Right atrium auricular region (tissue), 2 donors: ENCODE measurements at regions not wholly inside any gene's neighbourhood (a gene's known extent, or its start where the extent isn't known, plus 50 kb on each side); places are given as distances from the start of the nearest gene placed in this dataset.
A peak's percentile ranks its signal among the peaks of the same experiment; 100 is the strongest.

ENCODE experiments used
- DNase-seq: peaks from one replicate; pipeline ENCODE4 v3.0.0-alpha.2; 2019; ENCODE audit warnings: low spot score
- H3K27ac ChIP-seq, 2 donors: fragments of 200-600 bp; sonication (generic); 1 replicate in 1 of 2; 2 replicates in 1 of 2; pipeline ENCODE4 v1.5.1; 2016 to 2019
- H3K27me3 ChIP-seq, 2 donors: fragments of 200-600 bp; sonication (generic); one replicate each; pipeline versions ENCODE4 v1.5.1 to v1.6.0; 2017 to 2019
- H3K36me3 ChIP-seq: fragments of 200-600 bp; sonication (generic); one replicate; pipeline ENCODE4 v1.5.1; 2016
- H3K4me1 ChIP-seq, 2 donors: fragments of 200-600 bp; sonication (generic); one replicate each; pipeline versions ENCODE4 v1.5.1 to v1.6.0; 2017 to 2019
- H3K4me3 ChIP-seq, 2 donors: fragments of 200-600 bp; sonication (generic); 1 replicate in 1 of 2; 2 replicates in 1 of 2; pipeline ENCODE4 v1.5.1; 2017 to 2019; ENCODE audit warnings: mild to moderate bottlenecking in 1 of 2, moderate library complexity in 1 of 2
- H3K9me3 ChIP-seq, 2 donors: fragments of 200-600 bp; sonication (generic); one replicate each; pipeline ENCODE4 v1.5.1; 2019
- CTCF ChIP-seq, 2 donors: fragments of 200-600 bp; sonication (generic); IDR thresholded peaks; one replicate each; pipeline ENCODE4 v1.5.1; 2019; ENCODE audit warnings: antibody characterized with exemption in 2 of 2

GRCh38 chr10:78306358-78306757, 272.7 kb downstream of the RPS24 start:
- H3K27me3 ChIP-seq: no peaks in the 10 kb centered on the region
- no peaks in the 10 kb centered on the region for H3K36me3 ChIP-seq
- H3K27ac ChIP-seq: no peak overlapping the region
- no peaks in the 10 kb centered on the region for H3K9me3 ChIP-seq
- peaks cover 0 to 17% of the 10 kb centered on the region in 2 donors for H3K4me1 ChIP-seq
- DNase-seq: peak; percentile 52
- H3K4me3 ChIP-seq: no peak overlapping the region
- TF ChIP-seq CTCF (IDR thresholded peaks at IDR 0.05): no peak

GRCh38 chr10:78307576-78307975, 273.9 kb downstream of the RPS24 start:
- no peaks in the 10 kb centered on the region for H3K27me3 ChIP-seq
- DNase-seq: peak; percentile 21
- no peak overlapping the region for H3K27ac ChIP-seq
- TF ChIP-seq CTCF (IDR thresholded peaks at IDR 0.05): no peak
- H3K36me3 ChIP-seq: no peaks in the 10 kb centered on the region
- H3K4me1 ChIP-seq: peaks cover 0 to 10% of the 10 kb centered on the region in 2 donors
- no peaks in the 10 kb centered on the region for H3K9me3 ChIP-seq
- H3K4me3 ChIP-seq: no peak overlapping the region

GRCh38 chr10:78309536-78310237, 276.0 kb downstream of the RPS24 start:
- H3K27ac ChIP-seq: no peak overlapping the region
- peak; percentile 30 for DNase-seq

GRCh38 chr10:78310481-78311080, 276.9 kb downstream of the RPS24 start:
- H3K9me3 ChIP-seq: no peaks in the 10 kb centered on the region
- DNase-seq: peak; percentile 52

More at GRCh38 chr10:78309536-78310237, 276.0 kb downstream of the RPS24 start:
- Histone ChIP-seq H3K4me3 (no peak overlapping the region), H3K27me3 (no peaks in the 10 kb centered on the region), H3K4me1 (no peaks in the 10 kb centered on the region), H3K9me3 (no peaks in the 10 kb centered on the region), H3K36me3 (no peaks in the 10 kb centered on the region)
- TF ChIP-seq CTCF (IDR thresholded peaks at IDR 0.05): no peak

GRCh38 chr10:78312197-78313047, 278.8 kb downstream of the RPS24 start:
- Histone ChIP-seq H3K9me3 (no peaks in the 10 kb centered on the region), H3K27ac (peak overlapping the region in 1 of 2 donors; percentile 11), H3K36me3 (no peaks in the 10 kb centered on the region), H3K4me1 (peaks cover 0 to 11% of the 10 kb centered on the region in 2 donors), H3K27me3 (no peaks in the 10 kb centered on the region), H3K4me3 (no peak overlapping the region)
- no peak for TF ChIP-seq CTCF (IDR thresholded peaks at IDR 0.05)
- peak; percentile 70 for DNase-seq

More at GRCh38 chr10:78310481-78311080, 276.9 kb downstream of the RPS24 start:
- Histone ChIP-seq H3K4me3 (no peak overlapping the region), H3K27me3 (no peaks in the 10 kb centered on the region), H3K4me1 (no peaks in the 10 kb centered on the region), H3K36me3 (no peaks in the 10 kb centered on the region), H3K27ac (no peak overlapping the region)
- TF ChIP-seq CTCF (IDR thresholded peaks at IDR 0.05): no peak
